ENCODE measurements at regions not wholly inside any gene's neighbourhood (a gene's known extent, or its start where the extent isn't known, plus 50 kb on each side); places are given as distances from the start of the nearest gene placed in this dataset.
"Not testable (repeated sequence)": the region's sequence is repeated elsewhere in the genome, so short reads cannot be mapped to it uniquely, and the experiment has no call there.

DNA sequence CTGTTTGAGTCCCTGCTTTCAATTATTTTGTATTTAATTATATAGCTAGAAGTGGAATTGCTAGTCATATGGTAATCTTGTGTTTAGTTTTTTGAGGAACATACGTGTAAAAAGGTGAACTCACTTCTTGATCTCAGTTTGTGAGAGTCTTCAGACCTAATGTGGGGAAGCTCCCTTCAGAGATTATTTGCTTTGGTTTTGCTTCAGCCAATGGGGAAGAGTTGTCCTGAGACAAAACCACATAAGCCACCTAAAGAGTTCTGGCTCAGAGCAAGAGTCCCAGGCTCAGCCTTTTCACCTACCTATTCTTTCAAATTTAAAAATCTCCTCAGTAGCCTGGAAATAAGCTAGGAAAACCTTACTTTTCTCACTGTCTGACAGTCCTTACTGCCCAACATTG is 138.4 kb downstream of the UCK2 start:
- no peak overlapping the region for H3K4me3 ChIP-seq (ENCODE audit: low read depth, low read length)
- TF ChIP-seq, protein P1, sequence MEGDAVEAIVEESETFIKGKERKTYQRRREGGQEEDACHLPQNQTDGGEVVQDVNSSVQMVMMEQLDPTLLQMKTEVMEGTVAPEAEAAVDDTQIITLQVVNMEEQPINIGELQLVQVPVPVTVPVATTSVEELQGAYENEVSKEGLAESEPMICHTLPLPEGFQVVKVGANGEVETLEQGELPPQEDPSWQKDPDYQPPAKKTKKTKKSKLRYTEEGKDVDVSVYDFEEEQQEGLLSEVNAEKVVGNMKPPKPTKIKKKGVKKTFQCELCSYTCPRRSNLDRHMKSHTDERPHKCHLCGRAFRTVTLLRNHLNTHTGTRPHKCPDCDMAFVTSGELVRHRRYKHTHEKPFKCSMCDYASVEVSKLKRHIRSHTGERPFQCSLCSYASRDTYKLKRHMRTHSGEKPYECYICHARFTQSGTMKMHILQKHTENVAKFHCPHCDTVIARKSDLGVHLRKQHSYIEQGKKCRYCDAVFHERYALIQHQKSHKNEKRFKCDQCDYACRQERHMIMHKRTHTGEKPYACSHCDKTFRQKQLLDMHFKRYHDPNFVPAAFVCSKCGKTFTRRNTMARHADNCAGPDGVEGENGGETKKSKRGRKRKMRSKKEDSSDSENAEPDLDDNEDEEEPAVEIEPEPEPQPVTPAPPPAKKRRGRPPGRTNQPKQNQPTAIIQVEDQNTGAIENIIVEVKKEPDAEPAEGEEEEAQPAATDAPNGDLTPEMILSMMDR (IDR thresholded peaks at IDR 0.05; ENCODE audit: insufficient read depth, low read depth, low read length), result no peak
- no peak for DNase-seq (ENCODE audit: low read depth)

DNA sequence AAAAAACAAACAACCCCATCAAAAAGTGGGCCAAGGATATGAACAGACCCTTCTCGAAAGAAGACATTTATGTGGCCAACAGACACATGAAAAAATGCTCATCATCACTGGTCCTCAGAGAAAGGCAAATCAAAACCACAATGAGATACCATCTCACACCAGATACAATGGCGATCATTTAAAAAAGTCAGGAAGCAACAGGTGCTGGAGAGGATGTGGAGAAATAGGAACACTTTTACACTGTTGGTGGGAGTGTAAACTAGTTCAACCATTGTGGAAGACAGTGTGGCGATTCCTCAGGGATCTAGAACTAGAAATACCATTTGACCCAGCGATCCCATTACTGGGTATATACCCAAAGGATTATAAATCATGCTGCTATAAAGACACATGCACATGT is 142.0 kb downstream of the UCK2 start:
- not testable (repeated sequence) for H3K4me3 ChIP-seq (ENCODE audit: low read depth, low read length); DNase-seq (ENCODE audit: low read depth)

DNA sequence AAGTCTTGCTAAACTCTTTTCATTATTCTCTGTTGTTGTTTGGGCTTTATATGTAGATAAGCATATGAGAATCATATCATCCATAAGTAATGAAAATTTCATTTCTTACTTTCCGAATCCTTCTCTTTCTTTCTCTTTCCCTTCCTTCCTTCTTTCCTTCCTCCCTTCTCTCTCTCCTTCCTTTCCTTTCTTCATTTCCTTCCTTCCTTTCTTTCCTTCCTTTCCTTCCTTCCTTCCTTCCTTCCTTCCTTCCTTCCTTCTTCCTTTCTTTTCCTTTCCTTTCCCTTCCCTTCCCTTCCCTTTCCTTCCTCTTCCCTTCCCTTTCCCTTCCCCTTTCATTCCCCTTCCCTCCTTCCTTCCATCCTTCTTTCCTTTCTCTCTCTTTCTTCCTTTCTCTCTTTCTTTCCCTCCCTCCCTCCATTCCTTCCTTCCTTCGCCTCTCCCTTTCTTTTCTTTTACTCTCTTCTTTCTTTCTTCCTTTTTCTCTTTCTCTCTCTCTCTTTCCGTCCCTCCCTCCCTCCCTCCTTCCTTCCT is 147.3 kb downstream of the UCK2 start:
- TF ChIP-seq, protein P1 (IDR thresholded peaks at IDR 0.05; ENCODE audit: insufficient read depth, low read depth, low read length), result no peak
- no peak for DNase-seq (ENCODE audit: low read depth)
- no peak overlapping the region for H3K4me3 ChIP-seq (ENCODE audit: low read depth, low read length)

DNA sequence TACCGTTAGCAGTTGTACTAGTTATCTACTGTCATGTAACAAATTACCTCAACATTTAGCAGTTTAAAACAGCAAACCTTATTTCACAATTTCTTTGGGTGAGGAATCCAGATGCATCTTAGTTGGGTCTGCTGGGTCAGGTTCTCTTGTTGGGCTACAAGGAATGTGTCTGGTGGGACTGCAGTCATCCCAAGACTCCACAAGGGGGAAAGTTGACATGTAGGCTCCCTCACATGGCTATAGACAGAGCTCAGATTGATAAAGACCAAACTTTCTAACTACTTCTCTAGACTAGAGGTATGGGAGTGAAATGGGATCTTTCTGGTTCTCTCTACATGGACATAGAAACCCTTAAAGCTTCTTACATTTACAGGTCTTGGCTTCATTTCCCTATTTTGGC is 160.9 kb downstream of the UCK2 start:
- H3K4me3 ChIP-seq (ENCODE audit: low read depth, low read length), result no peak overlapping the region
- TF ChIP-seq, protein P1 (IDR thresholded peaks at IDR 0.05; ENCODE audit: insufficient read depth, low read depth, low read length), result no peak
- DNase-seq (ENCODE audit: low read depth), result no peak

- no peak overlapping the region for H3K4me3 ChIP-seq (ENCODE audit: low read depth, low read length)
- DNase-seq (ENCODE audit: low read depth), result no peak
- TF ChIP-seq, protein P1 (IDR thresholded peaks at IDR 0.05; ENCODE audit: insufficient read depth, low read depth, low read length), result no peak
Measured at GRCh38 chr1:165988817-165989216, 161.4 kb downstream of the UCK2 start.

DNA sequence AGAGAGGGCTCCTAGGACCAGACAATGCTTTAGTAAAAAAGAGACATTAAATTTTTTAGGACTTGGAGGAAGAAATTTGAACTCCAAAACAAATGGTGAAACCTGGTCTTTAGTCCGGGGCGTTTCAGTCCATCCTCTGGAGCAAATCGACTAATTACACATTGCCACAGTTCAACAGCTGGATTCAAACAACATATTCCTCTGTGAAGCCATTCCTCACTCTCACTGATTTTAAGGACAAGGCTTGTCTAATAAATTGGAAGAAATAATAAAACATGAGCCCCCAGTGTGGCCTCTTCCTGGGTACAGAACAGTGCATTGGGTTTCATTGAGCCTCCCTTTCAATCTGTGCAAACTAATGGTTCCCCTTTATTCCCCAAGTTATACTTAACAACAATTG is 165.1 kb downstream of the UCK2 start:
- no peak for DNase-seq (ENCODE audit: low read depth)
- no peak overlapping the region for H3K4me3 ChIP-seq (ENCODE audit: low read depth, low read length)
- TF ChIP-seq, protein P1 (IDR thresholded peaks at IDR 0.05; ENCODE audit: insufficient read depth, low read depth, low read length), result no peak

DNA sequence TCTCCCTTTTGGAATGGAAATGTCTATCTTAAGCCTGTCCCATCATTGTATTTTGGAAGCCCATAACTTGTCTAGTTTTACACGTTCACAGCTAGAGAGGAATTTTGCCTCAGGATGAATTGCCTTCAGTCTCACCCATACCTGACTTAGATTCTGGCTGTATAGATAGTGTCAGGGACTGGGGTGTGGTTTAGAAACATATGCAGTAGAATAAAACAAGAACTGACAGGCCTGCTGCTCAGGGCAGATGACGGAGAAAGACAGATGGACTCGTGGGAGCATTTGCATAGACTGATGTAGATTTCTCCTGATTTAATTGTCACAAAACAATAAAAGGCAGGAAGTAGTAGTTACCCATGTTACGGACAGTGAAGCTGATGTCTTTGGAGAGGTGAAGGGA is 166.7 kb downstream of the UCK2 start:
- DNase-seq (ENCODE audit: low read depth), result no peak
- TF ChIP-seq, protein P1 (IDR thresholded peaks at IDR 0.05; ENCODE audit: insufficient read depth, low read depth, low read length), result no peak
- H3K4me3 ChIP-seq (ENCODE audit: low read depth, low read length), result no peak overlapping the region
